SK-N-SH treated with all-trans-retinoic acid at 6 μM for 48 hours (cell line): ENCODE measurements at regions not wholly inside any gene's neighbourhood (a gene's known extent, or its start where the extent isn't known, plus 50 kb on each side); places are given as distances from the start of the nearest gene placed in this dataset.

ENCODE experiments used
- ATAC-seq: fragments of 200-7000 bp; cut with Tn5 transposase; 3 replicates; pipeline ENCODE4 v1.9.1; 2020; ENCODE audit warnings: mild to moderate bottlenecking, moderate library complexity
- ARNTL ChIP-seq: fragments of 450-650 bp; formaldehyde crosslinking; IDR thresholded peaks from 2 replicates; pipeline ENCODE4 v1.5.0; 2020; ENCODE audit warnings: low read depth, mild to moderate bottlenecking, moderate library complexity, borderline replicate concordance
- BACH2 ChIP-seq: fragments of 250-450 bp; sonication (Bioruptor Pico); IDR thresholded peaks from 2 replicates; pipeline ENCODE4 v1.9.0; 2021; ENCODE audit warnings: mild to moderate bottlenecking, borderline replicate concordance
- CSDC2 ChIP-seq: fragments of 250-450 bp; sonication (Bioruptor Pico); IDR thresholded peaks from 2 replicates; pipeline ENCODE4 v1.5.0; 2020; ENCODE audit warnings: mild to moderate bottlenecking, moderate library complexity
- CSRNP3 ChIP-seq: fragments of 250-450 bp; sonication (Bioruptor Pico); IDR thresholded peaks from 2 replicates; pipeline ENCODE4 v1.5.1; 2021; ENCODE audit warnings: mild to moderate bottlenecking, moderate library complexity
- ESRRG ChIP-seq: fragments of 250-450 bp; sonication (Bioruptor Pico); IDR thresholded peaks from 2 replicates; pipeline ENCODE4 v1.6.1; 2021; ENCODE audit warnings: mild to moderate bottlenecking
- GLIS3 ChIP-seq: fragments of 250-450 bp; sonication (Bioruptor Pico); IDR thresholded peaks from 2 replicates; pipeline ENCODE4 v1.5.0; 2020; ENCODE audit warnings: mild to moderate bottlenecking, moderate library complexity
- ISL1 ChIP-seq: fragments of 250-450 bp; sonication (Bioruptor Pico); IDR thresholded peaks from 2 replicates; pipeline ENCODE4 v2.1.2; 2022; ENCODE audit warnings: mild to moderate bottlenecking, moderate library complexity
- OSR1 ChIP-seq: fragments of 250-450 bp; sonication (Bioruptor Pico); IDR thresholded peaks from 2 replicates; pipeline ENCODE4 v1.8.0; 2022; ENCODE audit warnings: moderate library complexity, mild to moderate bottlenecking, inconsistent platforms
- PPARA ChIP-seq: fragments of 250-450 bp; sonication (Bioruptor Pico); IDR thresholded peaks from 2 replicates; pipeline ENCODE4 v1.5.0; 2020; ENCODE audit warnings: mild to moderate bottlenecking, borderline replicate concordance
- RARB ChIP-seq: fragments of 250-450 bp; sonication (Bioruptor Pico); IDR thresholded peaks from 2 replicates; pipeline ENCODE4 v1.8.0; 2021; ENCODE audit warnings: mild to moderate bottlenecking, moderate library complexity
- SNAI2 ChIP-seq: fragments of 250-450 bp; sonication (Bioruptor Pico); IDR thresholded peaks from 2 replicates; pipeline ENCODE4 v1.5.0; 2020; ENCODE audit warnings: mild to moderate bottlenecking, moderate library complexity
- TCF4 ChIP-seq: fragments of 250-450 bp; sonication (Bioruptor Pico); IDR thresholded peaks from 2 replicates; pipeline ENCODE4 v1.8.0; 2021; ENCODE audit warnings: mild to moderate bottlenecking, moderate library complexity, borderline replicate concordance
- TOX ChIP-seq: fragments of 250-450 bp; sonication (Bioruptor Pico); IDR thresholded peaks from 2 replicates; pipeline ENCODE4 v1.8.0; 2021; ENCODE audit warnings: mild to moderate bottlenecking, moderate library complexity, borderline replicate concordance
- ZFP3 ChIP-seq: fragments of 250-450 bp; sonication (Bioruptor Pico); IDR thresholded peaks from 2 replicates; pipeline ENCODE4 v1.5.0; 2020; ENCODE audit warnings: mild to moderate bottlenecking, moderate library complexity
- ZFP30 ChIP-seq: fragments of 450-650 bp; formaldehyde crosslinking; IDR thresholded peaks from 2 replicates; pipeline ENCODE4 v1.5.0; 2022; ENCODE audit warnings: mild to moderate bottlenecking, moderate library complexity
- ZNF565 ChIP-seq: fragments of 450-650 bp; formaldehyde crosslinking; conservative IDR thresholded peaks from 2 replicates; pipeline ENCODE4 v1.5.0; 2020; ENCODE audit warnings: low read depth, mild to moderate bottlenecking, moderate library complexity
- ZNF70 ChIP-seq: fragments of 450-650 bp; formaldehyde crosslinking; IDR thresholded peaks from 2 replicates; pipeline ENCODE4 v1.5.0; 2020; ENCODE audit warnings: mild to moderate bottlenecking, moderate library complexity
- ZNF8 ChIP-seq: fragments of 450-650 bp; formaldehyde crosslinking; IDR thresholded peaks from 2 replicates; pipeline ENCODE4 v1.5.0; 2020; ENCODE audit warnings: mild to moderate bottlenecking, moderate library complexity
- TF ChIP-seq, protein P1 (sequence below): fragments of 250-450 bp; sonication (Bioruptor Pico); IDR thresholded peaks from 2 replicates; pipeline ENCODE4 v1.8.0; 2021; ENCODE audit warnings: low read depth, mild to moderate bottlenecking, moderate library complexity, borderline replicate concordance
- TF ChIP-seq, protein P2 (sequence below): fragments of 250-450 bp; sonication (Bioruptor Pico); IDR thresholded peaks from 2 replicates; pipeline ENCODE4 v1.8.0; 2020; ENCODE audit warnings: mild to moderate bottlenecking, moderate library complexity, borderline replicate concordance
- TF ChIP-seq, protein P3 (sequence below): fragments of 250-450 bp; sonication (Bioruptor Pico); IDR thresholded peaks from 2 replicates; pipeline ENCODE4 v1.5.0; 2020; ENCODE audit warnings: mild to moderate bottlenecking, moderate library complexity
- TF ChIP-seq, protein P4 (sequence below): fragments of 250-450 bp; sonication (Bioruptor Pico); IDR thresholded peaks from 2 replicates; pipeline ENCODE4 v1.5.1; 2020; ENCODE audit warnings: low read depth, mild to moderate bottlenecking, moderate library complexity

- TF ChIP-seq, protein P1, sequence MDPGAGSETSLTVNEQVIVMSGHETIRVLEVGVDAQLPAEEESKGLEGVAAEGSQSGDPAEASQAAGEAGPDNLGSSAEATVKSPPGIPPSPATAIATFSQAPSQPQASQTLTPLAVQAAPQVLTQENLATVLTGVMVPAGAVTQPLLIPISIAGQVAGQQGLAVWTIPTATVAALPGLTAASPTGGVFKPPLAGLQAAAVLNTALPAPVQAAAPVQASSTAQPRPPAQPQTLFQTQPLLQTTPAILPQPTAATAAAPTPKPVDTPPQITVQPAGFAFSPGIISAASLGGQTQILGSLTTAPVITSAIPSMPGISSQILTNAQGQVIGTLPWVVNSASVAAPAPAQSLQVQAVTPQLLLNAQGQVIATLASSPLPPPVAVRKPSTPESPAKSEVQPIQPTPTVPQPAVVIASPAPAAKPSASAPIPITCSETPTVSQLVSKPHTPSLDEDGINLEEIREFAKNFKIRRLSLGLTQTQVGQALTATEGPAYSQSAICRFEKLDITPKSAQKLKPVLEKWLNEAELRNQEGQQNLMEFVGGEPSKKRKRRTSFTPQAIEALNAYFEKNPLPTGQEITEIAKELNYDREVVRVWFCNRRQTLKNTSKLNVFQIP (CRISPR knock-in tag): no peak
- TF ChIP-seq ZNF70 (CRISPR knock-in tag) (no peak), OSR1 (no peak), CSDC2 (CRISPR knock-in tag) (no peak), ESRRG (CRISPR knock-in tag) (no peak), ZFP30 (CRISPR knock-in tag) (no peak), GLIS3 (CRISPR knock-in tag) (no peak), ZNF565 (CRISPR knock-in tag) (no peak), ZFP3 (CRISPR knock-in tag) (no peak), SNAI2 (CRISPR knock-in tag) (no peak), RARB (no peak), ARNTL (CRISPR knock-in tag) (no peak), CSRNP3 (CRISPR knock-in tag) (no peak), BACH2 (CRISPR knock-in tag) (no peak), PPARA (no peak), ISL1 (CRISPR knock-in tag) (no peak), TCF4 (CRISPR knock-in tag) (no peak)
- TF ChIP-seq, protein P2, sequence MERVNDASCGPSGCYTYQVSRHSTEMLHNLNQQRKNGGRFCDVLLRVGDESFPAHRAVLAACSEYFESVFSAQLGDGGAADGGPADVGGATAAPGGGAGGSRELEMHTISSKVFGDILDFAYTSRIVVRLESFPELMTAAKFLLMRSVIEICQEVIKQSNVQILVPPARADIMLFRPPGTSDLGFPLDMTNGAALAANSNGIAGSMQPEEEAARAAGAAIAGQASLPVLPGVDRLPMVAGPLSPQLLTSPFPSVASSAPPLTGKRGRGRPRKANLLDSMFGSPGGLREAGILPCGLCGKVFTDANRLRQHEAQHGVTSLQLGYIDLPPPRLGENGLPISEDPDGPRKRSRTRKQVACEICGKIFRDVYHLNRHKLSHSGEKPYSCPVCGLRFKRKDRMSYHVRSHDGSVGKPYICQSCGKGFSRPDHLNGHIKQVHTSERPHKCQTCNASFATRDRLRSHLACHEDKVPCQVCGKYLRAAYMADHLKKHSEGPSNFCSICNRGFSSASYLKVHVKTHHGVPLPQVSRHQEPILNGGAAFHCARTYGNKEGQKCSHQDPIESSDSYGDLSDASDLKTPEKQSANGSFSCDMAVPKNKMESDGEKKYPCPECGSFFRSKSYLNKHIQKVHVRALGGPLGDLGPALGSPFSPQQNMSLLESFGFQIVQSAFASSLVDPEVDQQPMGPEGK (CRISPR knock-in tag): no peak
- TF ChIP-seq, protein P3, sequence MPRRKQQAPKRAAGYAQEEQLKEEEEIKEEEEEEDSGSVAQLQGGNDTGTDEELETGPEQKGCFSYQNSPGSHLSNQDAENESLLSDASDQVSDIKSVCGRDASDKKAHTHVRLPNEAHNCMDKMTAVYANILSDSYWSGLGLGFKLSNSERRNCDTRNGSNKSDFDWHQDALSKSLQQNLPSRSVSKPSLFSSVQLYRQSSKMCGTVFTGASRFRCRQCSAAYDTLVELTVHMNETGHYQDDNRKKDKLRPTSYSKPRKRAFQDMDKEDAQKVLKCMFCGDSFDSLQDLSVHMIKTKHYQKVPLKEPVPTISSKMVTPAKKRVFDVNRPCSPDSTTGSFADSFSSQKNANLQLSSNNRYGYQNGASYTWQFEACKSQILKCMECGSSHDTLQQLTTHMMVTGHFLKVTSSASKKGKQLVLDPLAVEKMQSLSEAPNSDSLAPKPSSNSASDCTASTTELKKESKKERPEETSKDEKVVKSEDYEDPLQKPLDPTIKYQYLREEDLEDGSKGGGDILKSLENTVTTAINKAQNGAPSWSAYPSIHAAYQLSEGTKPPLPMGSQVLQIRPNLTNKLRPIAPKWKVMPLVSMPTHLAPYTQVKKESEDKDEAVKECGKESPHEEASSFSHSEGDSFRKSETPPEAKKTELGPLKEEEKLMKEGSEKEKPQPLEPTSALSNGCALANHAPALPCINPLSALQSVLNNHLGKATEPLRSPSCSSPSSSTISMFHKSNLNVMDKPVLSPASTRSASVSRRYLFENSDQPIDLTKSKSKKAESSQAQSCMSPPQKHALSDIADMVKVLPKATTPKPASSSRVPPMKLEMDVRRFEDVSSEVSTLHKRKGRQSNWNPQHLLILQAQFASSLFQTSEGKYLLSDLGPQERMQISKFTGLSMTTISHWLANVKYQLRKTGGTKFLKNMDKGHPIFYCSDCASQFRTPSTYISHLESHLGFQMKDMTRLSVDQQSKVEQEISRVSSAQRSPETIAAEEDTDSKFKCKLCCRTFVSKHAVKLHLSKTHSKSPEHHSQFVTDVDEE (CRISPR knock-in tag): no peak
- TF ChIP-seq, protein P4, sequence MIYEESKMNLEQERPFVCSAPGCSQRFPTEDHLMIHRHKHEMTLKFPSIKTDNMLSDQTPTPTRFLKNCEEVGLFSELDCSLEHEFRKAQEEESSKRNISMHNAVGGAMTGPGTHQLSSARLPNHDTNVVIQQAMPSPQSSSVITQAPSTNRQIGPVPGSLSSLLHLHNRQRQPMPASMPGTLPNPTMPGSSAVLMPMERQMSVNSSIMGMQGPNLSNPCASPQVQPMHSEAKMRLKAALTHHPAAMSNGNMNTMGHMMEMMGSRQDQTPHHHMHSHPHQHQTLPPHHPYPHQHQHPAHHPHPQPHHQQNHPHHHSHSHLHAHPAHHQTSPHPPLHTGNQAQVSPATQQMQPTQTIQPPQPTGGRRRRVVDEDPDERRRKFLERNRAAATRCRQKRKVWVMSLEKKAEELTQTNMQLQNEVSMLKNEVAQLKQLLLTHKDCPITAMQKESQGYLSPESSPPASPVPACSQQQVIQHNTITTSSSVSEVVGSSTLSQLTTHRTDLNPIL (CRISPR knock-in tag): no peak
- TF ChIP-seq, all 23 proteins: peak for 0
- ATAC-seq: no peak
Measured at GRCh38 chr6:91501930-91502329, 915.1 kb upstream of the MAP3K7 start.

DNA sequence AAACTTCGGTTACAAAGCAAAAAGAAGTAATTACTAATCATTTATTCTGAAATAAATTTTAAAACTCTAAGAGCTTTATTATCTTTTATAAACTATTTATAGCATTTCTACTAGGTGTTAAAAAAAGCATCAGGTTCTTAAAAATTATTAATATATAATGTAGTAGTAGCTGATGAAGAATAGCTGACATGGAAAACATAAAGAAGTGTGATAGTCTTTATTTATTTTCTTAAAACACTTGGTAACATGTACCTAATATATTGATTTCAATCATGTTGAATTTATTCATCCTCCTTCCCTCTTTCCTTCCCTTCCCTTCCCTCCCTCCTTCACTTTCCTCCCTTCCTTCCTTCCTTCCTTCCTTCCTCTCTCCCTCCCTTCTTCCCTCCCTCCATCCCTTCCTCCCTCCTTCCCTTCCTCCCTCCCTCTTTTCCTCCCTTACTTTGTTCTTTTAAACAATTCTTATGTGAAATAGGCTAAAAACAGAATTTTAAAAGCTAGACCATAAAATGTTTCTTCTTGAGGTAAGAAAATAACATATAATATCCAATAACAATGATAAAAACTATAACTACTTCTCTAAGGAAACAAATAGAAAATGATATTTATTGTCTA is 913.9 kb upstream of the MAP3K7 start:
- TF ChIP-seq ZFP3 (CRISPR knock-in tag) (no peak), ZFP30 (CRISPR knock-in tag) (no peak), GLIS3 (CRISPR knock-in tag) (no peak), CSRNP3 (CRISPR knock-in tag) (no peak), TOX (CRISPR knock-in tag) (no peak), SNAI2 (CRISPR knock-in tag) (no peak), ZNF565 (CRISPR knock-in tag) (no peak), CSDC2 (CRISPR knock-in tag) (no peak), ZNF8 (CRISPR knock-in tag) (no peak)
- TF ChIP-seq, protein P1 (CRISPR knock-in tag): no peak
- no peak for ATAC-seq
